Peyer's patch (tissue), 4 donors: ENCODE measurements at regions not wholly inside any gene's neighbourhood (a gene's known extent, or its start where the extent isn't known, plus 50 kb on each side); places are given as distances from the start of the nearest gene placed in this dataset.

Experiments
- POLR2A ChIP-seq, 2 donors: fragments of 450-650 bp; IDR thresholded peaks; one replicate each; pipeline ENCODE4 v1.5.1; 2017; ENCODE audit warnings: antibody characterized with exemption in 2 of 2, mild to moderate bottlenecking in 2 of 2, moderate library complexity in 2 of 2
- TF ChIP-seq, protein P1 (sequence below), 6 experiments: fragments of 450-650 bp in 4 of 6; fragments of 200-600 bp in 2 of 6; sonication (generic) in 1 of 6; IDR thresholded peaks; one replicate each; pipeline ENCODE4 v1.5.1; 2017 to 2019; ENCODE audit warnings: antibody characterized with exemption in 6 of 6, mild to moderate bottlenecking in 3 of 6, moderate library complexity in 1 of 6

DNA sequence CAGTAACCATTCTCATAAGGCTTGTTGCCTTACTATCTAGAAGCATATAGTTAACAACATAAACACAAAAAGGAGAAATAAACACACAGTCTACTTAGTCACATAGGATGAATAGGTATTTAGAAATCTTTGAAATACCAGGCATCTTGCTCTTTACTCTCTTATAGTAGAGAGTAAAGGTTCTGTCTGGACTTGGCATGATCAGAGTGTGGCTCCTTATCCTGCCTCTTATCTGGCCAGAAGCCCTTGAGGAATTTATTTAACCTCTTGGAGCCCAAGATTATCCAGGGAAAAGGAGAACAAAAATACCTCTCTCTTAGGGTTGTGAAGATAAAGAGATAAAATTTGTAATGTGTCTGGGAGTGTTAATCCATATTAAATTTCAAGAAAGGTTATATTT is 100.2 kb upstream of the MBNL2 start:
- TF ChIP-seq POLR2A (IDR thresholded peaks at IDR 0.05) = no peak
- TF ChIP-seq, protein P1, sequence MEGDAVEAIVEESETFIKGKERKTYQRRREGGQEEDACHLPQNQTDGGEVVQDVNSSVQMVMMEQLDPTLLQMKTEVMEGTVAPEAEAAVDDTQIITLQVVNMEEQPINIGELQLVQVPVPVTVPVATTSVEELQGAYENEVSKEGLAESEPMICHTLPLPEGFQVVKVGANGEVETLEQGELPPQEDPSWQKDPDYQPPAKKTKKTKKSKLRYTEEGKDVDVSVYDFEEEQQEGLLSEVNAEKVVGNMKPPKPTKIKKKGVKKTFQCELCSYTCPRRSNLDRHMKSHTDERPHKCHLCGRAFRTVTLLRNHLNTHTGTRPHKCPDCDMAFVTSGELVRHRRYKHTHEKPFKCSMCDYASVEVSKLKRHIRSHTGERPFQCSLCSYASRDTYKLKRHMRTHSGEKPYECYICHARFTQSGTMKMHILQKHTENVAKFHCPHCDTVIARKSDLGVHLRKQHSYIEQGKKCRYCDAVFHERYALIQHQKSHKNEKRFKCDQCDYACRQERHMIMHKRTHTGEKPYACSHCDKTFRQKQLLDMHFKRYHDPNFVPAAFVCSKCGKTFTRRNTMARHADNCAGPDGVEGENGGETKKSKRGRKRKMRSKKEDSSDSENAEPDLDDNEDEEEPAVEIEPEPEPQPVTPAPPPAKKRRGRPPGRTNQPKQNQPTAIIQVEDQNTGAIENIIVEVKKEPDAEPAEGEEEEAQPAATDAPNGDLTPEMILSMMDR (IDR thresholded peaks at IDR 0.05) = no peak
